ENCODE measurements at regions not wholly inside any gene's neighbourhood (a gene's known extent, or its start where the extent isn't known, plus 50 kb on each side); places are given as distances from the start of the nearest gene placed in this dataset.

DNA sequence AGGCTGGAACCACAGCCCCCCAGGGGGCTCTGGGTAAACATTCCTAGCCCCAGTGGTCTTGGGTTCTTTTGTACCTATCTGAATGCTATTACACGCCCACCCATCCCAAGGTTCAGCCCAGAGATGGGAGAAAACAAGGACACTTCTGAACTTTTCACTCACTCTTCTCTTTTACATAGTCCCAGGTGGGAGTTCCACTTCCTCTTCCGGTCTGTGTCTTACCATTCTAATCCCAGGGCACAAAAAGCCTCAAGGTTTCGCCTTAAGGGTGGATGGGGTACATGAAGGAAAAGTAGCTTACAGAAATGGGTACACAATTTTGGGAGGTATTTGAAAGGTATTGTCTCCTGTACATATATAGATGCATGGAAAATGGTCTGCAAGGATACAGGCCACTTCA, 79.0 kb downstream of the TMEM30B start:
- DNase-seq = no peak
- WGBS = 95% methylated on average over 3 of the region's 3 CpGs
- Histone ChIP-seq H3K9ac (ENCODE audit: low read length) (no peak overlapping the region), H2BK5ac (ENCODE audit: low read depth, low read length, poor library complexity, severe bottlenecking) (no peak overlapping the region), H2AFZ (ENCODE audit: low read depth, low read length) (no peak overlapping the region), H2AK5ac (ENCODE audit: low read length, severe bottlenecking) (no peak overlapping the region), H3K27me3 (ENCODE audit: control insufficient read depth in 1 of 2, insufficient read depth in 1 of 2, low read length in 2 of 2) (peaks cover 0 to 7% of the 10 kb centered on the region in 2 experiments), H2BK12ac (ENCODE audit: low read length in 2 of 2) (no peak overlapping the region), H4K8ac (ENCODE audit: low read length) (no peak overlapping the region), H3K18ac (ENCODE audit: low read depth in 1 of 2, low read length in 2 of 2) (no peak overlapping the region), H3K14ac (ENCODE audit: low read length in 2 of 2) (no peak overlapping the region), H3K23ac (ENCODE audit: low read length in 2 of 2) (no peak overlapping the region), H3K79me1 (replicated peaks; ENCODE audit: low read length, poor library complexity, severe bottlenecking) (no peaks in the 10 kb centered on the region), H3K4me3 (ENCODE audit: insufficient read depth in 1 of 2, low read depth in 1 of 2, low read length in 2 of 2) (no peak overlapping the region), H3K36me3 (ENCODE audit: control insufficient read depth in 1 of 2, insufficient read depth in 2 of 2, low read depth in 1 of 2, low read length in 2 of 2) (no peaks in the 10 kb centered on the region), H3K27ac (ENCODE audit: low read length, poor library complexity, severe bottlenecking) (no peak overlapping the region), H4K91ac (ENCODE audit: low read length) (no peak overlapping the region), H2BK120ac (ENCODE audit: low read depth, low read length) (no peak overlapping the region), H3K4ac (ENCODE audit: low read depth in 1 of 2, low read length in 2 of 2) (no peak overlapping the region), H3K4me2 (ENCODE audit: low read length, poor library complexity, severe bottlenecking) (no peak overlapping the region), H3K4me1 (ENCODE audit: control insufficient read depth, insufficient read depth, low read depth, low read length) (peaks cover 1% of the 10 kb centered on the region), H2BK15ac (ENCODE audit: low read depth, poor library complexity, severe bottlenecking) (no peak overlapping the region), H3K9me3 (ENCODE audit: control insufficient read depth, low read length) (no peaks in the 10 kb centered on the region)

DNA sequence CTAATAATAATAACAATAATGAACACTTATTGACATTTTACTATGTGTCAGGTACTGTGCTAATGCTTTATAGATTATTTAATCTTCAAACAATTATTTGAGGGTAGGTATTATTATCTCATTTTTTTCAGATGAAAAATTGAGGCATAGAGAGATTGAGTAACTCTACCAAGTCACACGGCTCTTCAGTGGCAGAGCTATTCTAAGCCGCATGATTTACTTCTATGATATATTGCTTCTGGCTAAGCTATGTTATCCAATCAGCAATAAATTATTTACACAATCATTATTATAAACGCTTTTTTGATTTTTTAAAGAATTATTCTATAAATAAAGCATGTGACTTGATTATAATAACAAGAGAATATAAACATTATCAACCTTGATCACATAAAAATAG, 80.0 kb downstream of the TMEM30B start:
- Histone ChIP-seq H3K9ac (ENCODE audit: low read length) (no peak overlapping the region), H3K27me3 (ENCODE audit: control insufficient read depth in 1 of 2, insufficient read depth in 1 of 2, low read length in 2 of 2) (peaks cover 0 to 7% of the 10 kb centered on the region in 2 experiments), H3K79me1 (replicated peaks; ENCODE audit: low read length, poor library complexity, severe bottlenecking) (no peaks in the 10 kb centered on the region), H3K4me1 (ENCODE audit: control insufficient read depth, insufficient read depth, low read depth, low read length) (peaks cover 1% of the 10 kb centered on the region), H2AFZ (ENCODE audit: low read depth, low read length) (no peak overlapping the region), H2AK5ac (ENCODE audit: low read length, severe bottlenecking) (no peak overlapping the region), H3K4me2 (ENCODE audit: low read length, poor library complexity, severe bottlenecking) (no peak overlapping the region), H3K4me3 (ENCODE audit: insufficient read depth in 1 of 2, low read depth in 1 of 2, low read length in 2 of 2) (no peak overlapping the region), H2BK12ac (ENCODE audit: low read length in 2 of 2) (no peak overlapping the region), H3K14ac (ENCODE audit: low read length in 2 of 2) (no peak overlapping the region), H2BK5ac (ENCODE audit: low read depth, low read length, poor library complexity, severe bottlenecking) (no peak overlapping the region), H3K23ac (ENCODE audit: low read length in 2 of 2) (no peak overlapping the region), H3K36me3 (ENCODE audit: control insufficient read depth in 1 of 2, insufficient read depth in 2 of 2, low read depth in 1 of 2, low read length in 2 of 2) (no peaks in the 10 kb centered on the region), H4K91ac (ENCODE audit: low read length) (no peak overlapping the region), H3K4ac (ENCODE audit: low read depth in 1 of 2, low read length in 2 of 2) (no peak overlapping the region), H4K8ac (ENCODE audit: low read length) (no peak overlapping the region), H2BK15ac (ENCODE audit: low read depth, poor library complexity, severe bottlenecking) (no peak overlapping the region), H2BK120ac (ENCODE audit: low read depth, low read length) (no peak overlapping the region), H3K18ac (ENCODE audit: low read depth in 1 of 2, low read length in 2 of 2) (no peak overlapping the region), H3K27ac (ENCODE audit: low read length, poor library complexity, severe bottlenecking) (no peak overlapping the region), H3K9me3 (ENCODE audit: control insufficient read depth, low read length) (no peaks in the 10 kb centered on the region)
- no peak for DNase-seq
- WGBS = 100% methylated on average over 2 of the region's 3 CpGs

DNA sequence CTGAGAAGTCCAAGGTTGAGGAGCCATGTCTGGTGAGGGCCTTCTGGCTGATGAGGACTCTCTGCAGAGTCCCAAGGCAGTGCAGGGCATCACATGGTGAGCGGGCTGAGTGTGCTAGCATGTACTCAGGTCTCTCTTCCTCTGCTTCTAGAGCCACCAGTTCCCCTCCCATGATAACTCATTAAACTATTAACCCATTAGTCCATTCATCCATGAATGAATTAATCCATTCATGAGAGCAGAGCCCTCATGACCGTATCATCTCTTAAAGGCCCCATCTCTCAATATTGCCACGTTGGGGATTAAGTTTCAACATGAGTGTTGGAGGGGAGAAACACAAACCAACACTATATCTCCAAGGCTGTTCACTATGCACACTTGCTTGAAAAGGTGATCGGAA, 83.7 kb downstream of the TMEM30B start:
- H2BK5ac ChIP-seq (ENCODE audit: low read depth, low read length, poor library complexity, severe bottlenecking) = no peak overlapping the region
- no peak overlapping the region for H2AFZ ChIP-seq (ENCODE audit: low read depth, low read length)
- no peak overlapping the region for H3K18ac ChIP-seq (ENCODE audit: low read depth in 1 of 2, low read length in 2 of 2)
- no peak overlapping the region for H3K4me2 ChIP-seq (ENCODE audit: low read length, poor library complexity, severe bottlenecking)
- H2BK120ac ChIP-seq (ENCODE audit: low read depth, low read length) = no peak overlapping the region
- no peak overlapping the region for H3K14ac ChIP-seq (ENCODE audit: low read length in 2 of 2)
- H3K4ac ChIP-seq (ENCODE audit: low read depth in 1 of 2, low read length in 2 of 2) = no peak overlapping the region
- peaks cover 1% of the 10 kb centered on the region for H3K4me1 ChIP-seq (ENCODE audit: control insufficient read depth, insufficient read depth, low read depth, low read length)
- H3K23ac ChIP-seq (ENCODE audit: low read length in 2 of 2) = no peak overlapping the region
- no peak overlapping the region for H4K91ac ChIP-seq (ENCODE audit: low read length)
- DNase-seq = no peak
- no peak overlapping the region for H2AK5ac ChIP-seq (ENCODE audit: low read length, severe bottlenecking)
- H2BK12ac ChIP-seq (ENCODE audit: low read length in 2 of 2) = no peak overlapping the region
- H3K79me1 ChIP-seq (replicated peaks; ENCODE audit: low read length, poor library complexity, severe bottlenecking) = no peaks in the 10 kb centered on the region
- WGBS = 60% methylated on average over 4 of the region's 4 CpGs
- H3K9ac ChIP-seq (ENCODE audit: low read length) = no peak overlapping the region
- no peak overlapping the region for H2BK15ac ChIP-seq (ENCODE audit: low read depth, poor library complexity, severe bottlenecking)
- H3K9me3 ChIP-seq (ENCODE audit: control insufficient read depth, low read length) = no peaks in the 10 kb centered on the region
- no peak overlapping the region for H3K4me3 ChIP-seq (ENCODE audit: insufficient read depth in 1 of 2, low read depth in 1 of 2, low read length in 2 of 2)
- no peak overlapping the region for H4K8ac ChIP-seq (ENCODE audit: low read length)
- H3K27me3 ChIP-seq (ENCODE audit: control insufficient read depth in 1 of 2, insufficient read depth in 1 of 2, low read length in 2 of 2) = no peaks in the 10 kb centered on the region
- H3K27ac ChIP-seq (ENCODE audit: low read length, poor library complexity, severe bottlenecking) = no peak overlapping the region
- no peaks in the 10 kb centered on the region for H3K36me3 ChIP-seq (ENCODE audit: control insufficient read depth in 1 of 2, insufficient read depth in 2 of 2, low read depth in 1 of 2, low read length in 2 of 2)

DNA sequence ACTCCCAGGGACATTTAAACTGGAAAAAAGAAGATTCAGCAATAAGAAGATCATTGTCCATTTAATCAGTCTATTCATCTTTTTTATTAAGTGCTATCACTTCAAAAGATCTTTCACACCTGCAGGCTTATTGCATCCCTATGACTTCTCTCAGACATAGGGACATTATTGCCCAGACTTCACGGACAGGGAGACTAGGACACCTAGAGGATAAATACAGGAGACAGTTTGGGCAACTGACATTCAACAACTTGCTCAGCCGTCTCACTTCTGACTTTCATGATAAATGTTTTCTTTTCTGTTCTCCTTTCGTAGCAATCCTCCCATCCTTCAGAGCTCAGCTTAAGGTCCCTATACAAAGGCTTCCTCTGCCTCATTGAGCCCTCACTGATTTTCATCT, 84.3 kb downstream of the TMEM30B start:
- DNase-seq = no peak
- no peak overlapping the region for H3K23ac ChIP-seq (ENCODE audit: low read length in 2 of 2)

More for the DNA sequence above, 84.3 kb downstream of the TMEM30B start:
- Histone ChIP-seq H4K91ac (ENCODE audit: low read length) (no peak overlapping the region), H3K14ac (ENCODE audit: low read length in 2 of 2) (no peak overlapping the region), H4K8ac (ENCODE audit: low read length) (no peak overlapping the region), H2BK120ac (ENCODE audit: low read depth, low read length) (no peak overlapping the region), H3K18ac (ENCODE audit: low read depth in 1 of 2, low read length in 2 of 2) (no peak overlapping the region), H2BK15ac (ENCODE audit: low read depth, poor library complexity, severe bottlenecking) (no peak overlapping the region), H3K4me2 (ENCODE audit: low read length, poor library complexity, severe bottlenecking) (no peak overlapping the region), H3K36me3 (ENCODE audit: control insufficient read depth in 1 of 2, insufficient read depth in 2 of 2, low read depth in 1 of 2, low read length in 2 of 2) (no peaks in the 10 kb centered on the region), H3K9me3 (ENCODE audit: control insufficient read depth, low read length) (no peaks in the 10 kb centered on the region), H3K27ac (ENCODE audit: low read length, poor library complexity, severe bottlenecking) (no peak overlapping the region), H3K27me3 (ENCODE audit: control insufficient read depth in 1 of 2, insufficient read depth in 1 of 2, low read length in 2 of 2) (no peaks in the 10 kb centered on the region), H3K4ac (ENCODE audit: low read depth in 1 of 2, low read length in 2 of 2) (no peak overlapping the region), H3K9ac (ENCODE audit: low read length) (no peak overlapping the region), H2AK5ac (ENCODE audit: low read length, severe bottlenecking) (no peak overlapping the region), H2BK5ac (ENCODE audit: low read depth, low read length, poor library complexity, severe bottlenecking) (no peak overlapping the region), H2BK12ac (ENCODE audit: low read length in 2 of 2) (no peak overlapping the region), H3K4me1 (ENCODE audit: control insufficient read depth, insufficient read depth, low read depth, low read length) (peaks cover 1% of the 10 kb centered on the region), H3K4me3 (ENCODE audit: insufficient read depth in 1 of 2, low read depth in 1 of 2, low read length in 2 of 2) (no peak overlapping the region), H3K79me1 (replicated peaks; ENCODE audit: low read length, poor library complexity, severe bottlenecking) (no peaks in the 10 kb centered on the region), H2AFZ (ENCODE audit: low read depth, low read length) (no peak overlapping the region)
- WGBS = 85% methylated on average over 3 of the region's 3 CpGs
